ENCODE measurements at regions not wholly inside any gene's neighbourhood (a gene's known extent, or its start where the extent isn't known, plus 50 kb on each side); places are given as distances from the start of the nearest gene placed in this dataset.

GRCh38 chr2:43013821-43014345, 212.5 kb downstream of the ZFP36L2 start:
- no peak for TF ChIP-seq CTCF (conservative IDR thresholded peaks at IDR 0.05; ENCODE audit: low read depth in 2 of 2)
- TF ChIP-seq POLR2AphosphoS5 (IDR thresholded peaks at IDR 0.05; ENCODE audit: low read depth) = no peak
- TF ChIP-seq EZH2 (IDR thresholded peaks at IDR 0.05; ENCODE audit: low read depth, unreplicated experiment) = no peak
- no peak for TF ChIP-seq REST (IDR thresholded peaks at IDR 0.05; ENCODE audit: unreplicated experiment)
- no peak for TF ChIP-seq EZH2phosphoT487 (IDR thresholded peaks at IDR 0.05; ENCODE audit: unreplicated experiment)

All from GM23338 (cell line).